SK-N-MC (cell line): ENCODE measurements at regions not wholly inside any gene's neighbourhood (a gene's known extent, or its start where the extent isn't known, plus 50 kb on each side); places are given as distances from the start of the nearest gene placed in this dataset.

ENCODE experiments used
- EZH2 ChIP-seq: fragments of 200-600 bp; sonication (generic); IDR thresholded peaks from one replicate; pipeline ENCODE4 v1.6.1; 2017; ENCODE audit warnings: antibody characterized with exemption
- FOXP2 ChIP-seq: optimal IDR thresholded peaks from 2 replicates; pipeline ENCODE3; 2011; ENCODE audit warnings: mild to moderate bottlenecking, moderate library complexity; ENCODE audit not compliant: insufficient read depth; ENCODE audit errors: extremely low read length, control extremely low read depth
- POLR2AphosphoS5 ChIP-seq: IDR thresholded peaks from 2 replicates; pipeline ENCODE4 v1.6.1; 2012; ENCODE audit warnings: mild to moderate bottlenecking, low read depth, low read length, borderline replicate concordance

GRCh38 chr14:78029601-78030372, 140.4 kb upstream of the NRXN3 start:
- no peak for TF ChIP-seq POLR2AphosphoS5
- no peak for TF ChIP-seq EZH2
- no peak for TF ChIP-seq FOXP2
